ENCODE measurements at regions not wholly inside any gene's neighbourhood (a gene's known extent, or its start where the extent isn't known, plus 50 kb on each side); places are given as distances from the start of the nearest gene placed in this dataset.

- DNase-seq (ENCODE audit: low read depth), result no peak
Measured at GRCh38 chr3:109903100-109903499, 565.8 kb upstream of the DPPA4 start.

GRCh38 chr3:109910772-109911171, 573.4 kb upstream of the DPPA4 start:
- DNase-seq (ENCODE audit: low read depth), result no peak

GRCh38 chr3:109918740-109919139, 581.4 kb upstream of the DPPA4 start:
- DNase-seq (ENCODE audit: low read depth), result no peak

GRCh38 chr3:109920749-109921148, 583.4 kb upstream of the DPPA4 start:
- no peak for DNase-seq (ENCODE audit: low read depth)

GRCh38 chr3:109921509-109921908, 584.2 kb upstream of the DPPA4 start:
- DNase-seq (ENCODE audit: low read depth), result no peak

- no peak for DNase-seq (ENCODE audit: low read depth)
Measured at GRCh38 chr3:109922856-109923255, 585.5 kb upstream of the DPPA4 start.

DNA sequence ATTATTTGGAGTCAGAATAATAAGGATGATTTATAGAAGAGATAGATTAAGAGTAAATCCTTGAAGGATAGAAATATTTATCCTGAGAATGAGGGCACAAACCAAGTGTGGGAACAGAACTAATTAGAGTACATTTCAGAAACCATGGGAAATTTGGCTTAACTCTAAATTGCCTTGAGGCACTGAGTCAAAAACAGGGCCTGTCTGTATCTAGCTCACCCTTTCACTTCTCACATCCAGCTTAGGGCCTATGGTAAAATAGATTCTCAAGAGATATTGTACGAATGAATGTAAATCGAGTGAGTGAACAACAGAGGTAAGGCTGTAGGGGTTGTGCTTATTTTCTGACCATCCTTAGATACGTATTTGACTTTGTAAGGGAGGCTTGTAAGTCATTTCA, 586.1 kb upstream of the DPPA4 start:
- no peak for DNase-seq (ENCODE audit: low read depth)

DNA sequence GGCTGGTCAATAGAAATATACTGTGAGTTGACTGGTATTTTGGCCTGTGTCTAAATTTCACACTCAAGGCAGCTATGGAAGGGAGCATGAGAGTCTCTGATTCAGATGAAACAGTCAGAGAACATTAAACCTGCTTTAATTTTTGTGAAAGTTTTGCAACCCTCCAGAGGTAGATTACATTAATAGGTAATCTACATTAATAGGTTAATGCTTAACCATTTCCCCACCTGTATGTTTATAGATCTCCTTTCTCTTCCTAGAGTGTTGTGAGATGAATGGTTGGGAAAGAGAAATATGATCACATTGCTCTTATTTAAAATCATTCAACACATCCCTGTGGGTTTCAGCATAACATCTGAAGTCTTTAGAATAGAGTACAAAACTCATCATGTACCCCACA, 586.9 kb upstream of the DPPA4 start:
- no peak for DNase-seq (ENCODE audit: low read depth)

DNA sequence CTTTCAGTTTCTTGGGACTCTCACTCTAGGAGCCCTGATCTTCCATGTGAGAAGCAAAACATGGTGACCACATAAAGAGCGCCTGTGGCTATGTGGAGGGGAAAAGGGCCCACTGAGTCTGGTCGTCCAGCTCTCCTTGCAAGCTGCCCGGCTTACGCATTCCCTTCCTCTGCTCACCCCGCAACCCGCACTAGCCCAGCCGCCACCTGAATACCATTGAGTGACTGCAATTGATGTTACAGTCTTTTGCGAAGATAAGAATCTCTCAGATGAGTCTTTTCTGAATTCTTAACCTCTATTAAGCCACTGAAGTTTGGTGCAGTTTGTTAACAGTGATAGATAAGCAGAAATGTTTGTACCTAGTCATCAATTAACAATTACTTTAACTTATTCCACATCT, 589.0 kb upstream of the DPPA4 start:
- no peak for DNase-seq (ENCODE audit: low read depth)

DNA sequence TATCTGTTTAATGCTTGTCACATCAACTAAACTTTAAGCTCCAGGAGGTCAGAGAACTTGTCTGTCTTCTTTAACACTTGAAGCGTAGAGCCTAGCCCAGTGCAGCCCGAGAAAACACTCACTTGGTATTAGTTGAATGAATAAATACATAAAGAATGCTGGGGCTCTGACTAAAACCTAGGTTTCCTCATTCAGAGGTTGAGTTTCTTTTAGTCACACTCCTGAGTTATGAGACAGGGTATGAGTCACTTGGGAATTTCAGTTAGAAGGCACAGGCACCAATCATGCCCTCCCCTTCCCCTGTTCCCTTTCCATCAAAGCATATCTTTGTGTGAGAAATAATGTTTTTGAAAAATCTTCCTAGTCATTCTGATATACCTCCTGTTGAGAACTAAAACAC, 589.8 kb upstream of the DPPA4 start:
- DNase-seq (ENCODE audit: low read depth), result no peak

DNA sequence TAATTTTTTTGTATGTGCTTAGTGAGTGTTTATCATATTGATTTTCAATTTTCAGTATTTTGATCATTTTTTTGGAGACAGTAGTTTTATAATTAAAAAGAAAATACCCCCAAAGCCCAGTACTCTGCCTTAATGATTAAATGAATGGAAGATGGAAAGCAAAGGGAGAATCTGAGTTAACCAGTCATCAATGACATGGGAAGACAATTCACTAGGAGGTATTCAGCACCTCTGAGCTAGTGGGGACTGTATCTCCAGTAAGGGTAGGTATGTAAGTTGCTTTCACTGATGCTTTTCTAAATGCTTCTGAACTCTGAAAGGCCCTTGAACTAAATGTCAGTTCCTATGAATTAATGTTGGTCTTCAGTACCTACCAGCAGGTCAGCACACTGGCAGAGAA, 590.4 kb upstream of the DPPA4 start:
- no peak for DNase-seq (ENCODE audit: low read depth)

DNA sequence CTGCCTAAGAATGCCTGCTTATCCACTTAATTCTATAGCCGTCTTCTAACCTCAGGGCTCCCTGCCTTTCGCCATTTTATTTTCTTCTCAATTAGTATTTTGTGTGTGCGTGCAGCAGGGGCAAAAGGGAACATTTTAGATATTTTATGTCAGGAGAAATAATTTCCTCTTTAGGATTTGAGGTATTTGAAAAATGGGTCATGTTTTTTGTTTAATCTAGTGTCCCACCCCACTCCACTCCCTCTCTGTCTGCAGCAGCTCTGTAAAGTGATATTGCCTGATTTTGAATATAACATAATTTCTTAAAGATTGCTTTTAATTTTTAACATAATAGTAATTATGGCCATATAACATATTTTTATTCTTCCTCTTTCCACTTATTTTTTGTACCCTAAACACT, 593.2 kb upstream of the DPPA4 start:
- DNase-seq (ENCODE audit: low read depth), result no peak

GRCh38 chr3:109933576-109933975, 596.2 kb upstream of the DPPA4 start:
- DNase-seq (ENCODE audit: low read depth), result no peak

- DNase-seq (ENCODE audit: low read depth), result no peak
Measured at GRCh38 chr3:109939817-109940216, 602.5 kb upstream of the DPPA4 start.

DNA sequence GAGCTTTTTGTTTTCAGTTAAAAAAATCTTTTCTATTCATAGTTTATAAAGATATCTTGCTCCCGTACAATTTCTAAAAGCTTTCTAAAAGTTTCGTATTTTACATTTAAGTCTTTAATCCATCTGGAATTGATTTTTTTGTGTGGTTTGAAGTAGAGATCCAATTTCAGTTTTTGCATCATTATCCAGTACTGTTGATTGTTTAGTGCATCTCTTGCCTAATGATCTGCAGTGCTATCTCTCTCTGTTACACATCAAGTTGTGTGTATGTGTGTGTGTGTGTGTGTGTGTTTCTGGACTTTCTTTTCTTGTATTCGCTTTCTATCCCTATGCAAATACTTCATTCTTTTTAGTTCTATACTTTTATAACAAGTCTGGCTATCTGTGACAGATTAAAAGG, 605.8 kb upstream of the DPPA4 start:
- no peak for DNase-seq (ENCODE audit: low read depth)

DNA sequence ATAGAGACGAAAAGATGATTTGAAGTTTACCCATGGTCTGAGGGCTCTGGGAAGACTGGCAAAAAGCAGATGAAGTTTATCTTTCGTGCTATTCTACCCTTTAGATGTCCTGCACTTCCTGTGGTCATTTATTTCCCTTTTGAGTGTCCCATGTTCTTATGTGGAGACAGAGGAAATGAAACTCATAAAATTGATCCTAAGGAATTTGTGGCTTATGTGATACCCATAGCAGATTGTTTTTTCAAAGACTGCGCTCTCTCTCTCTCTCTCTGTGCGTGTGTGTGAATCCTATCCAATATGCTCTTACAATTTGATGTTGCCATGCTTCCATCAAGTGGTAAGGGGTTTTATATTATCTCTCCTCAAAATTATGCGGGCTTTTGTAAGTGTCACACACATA, 607.5 kb upstream of the DPPA4 start:
- DNase-seq (ENCODE audit: low read depth), result no peak

GRCh38 chr3:109952924-109953323, 615.6 kb upstream of the DPPA4 start:
- no peak for DNase-seq (ENCODE audit: low read depth)

DNA sequence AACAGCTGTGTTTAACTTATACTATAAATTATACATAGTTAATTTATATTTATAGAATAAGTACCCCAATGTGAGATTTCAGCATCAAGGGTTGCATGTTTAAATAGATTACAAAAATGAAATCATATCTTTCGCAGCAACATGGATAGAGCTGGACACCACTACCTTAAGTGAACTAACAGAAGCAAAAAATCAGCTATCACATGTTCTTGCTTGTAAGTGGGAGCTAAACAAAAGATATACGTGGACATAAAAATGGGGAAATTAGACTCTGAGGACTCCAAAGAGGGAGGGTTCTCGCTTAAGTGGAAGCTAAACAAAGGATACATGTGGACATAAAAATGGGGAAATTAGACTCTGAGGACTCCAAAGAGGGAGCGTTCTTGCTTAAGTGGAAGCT, 626.5 kb upstream of the DPPA4 start:
- DNase-seq (ENCODE audit: low read depth), result no peak

DNA sequence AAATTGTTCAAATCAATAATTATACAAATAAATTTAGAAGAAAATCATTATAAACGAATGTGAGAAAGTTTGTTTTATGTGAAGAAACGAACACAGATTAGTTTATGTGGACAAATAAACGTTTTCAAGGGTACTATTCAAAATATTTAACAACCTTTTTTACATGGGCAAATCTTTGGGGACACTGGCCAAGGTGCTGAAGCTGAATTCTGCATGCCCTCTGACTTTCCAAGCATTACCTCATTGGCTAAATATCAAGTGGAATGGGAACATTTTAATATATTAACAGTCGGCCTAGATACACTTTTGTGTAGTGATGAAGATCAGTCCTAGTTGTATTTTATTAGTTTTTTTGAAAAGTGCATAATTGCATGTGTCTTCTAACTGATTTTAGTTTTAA, 636.4 kb upstream of the DPPA4 start:
- no peak for DNase-seq (ENCODE audit: low read depth)

- DNase-seq (ENCODE audit: low read depth), result no peak
Measured at GRCh38 chr3:109977897-109978296, 640.6 kb upstream of the DPPA4 start.

DNA sequence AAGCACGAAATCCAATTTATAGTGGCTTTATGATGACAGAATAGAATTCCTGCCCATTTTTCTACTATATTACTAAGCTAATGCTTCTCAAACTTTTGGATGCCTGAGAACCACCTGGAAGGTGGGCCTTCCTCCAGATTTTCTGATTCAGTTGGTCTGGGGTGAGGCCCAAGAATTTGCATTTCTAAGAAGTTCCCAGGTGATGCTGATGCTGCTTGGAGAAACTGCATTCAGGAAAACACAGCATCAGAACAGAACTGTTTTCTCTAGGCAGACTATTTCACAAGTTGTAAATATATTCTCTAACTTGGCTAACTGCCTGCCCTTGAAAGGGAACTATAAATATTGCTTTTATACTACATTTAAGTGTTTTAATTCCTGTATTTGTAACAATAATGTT, 644.9 kb upstream of the DPPA4 start:
- DNase-seq (ENCODE audit: low read depth), result no peak

GRCh38 chr3:109984976-109985375, 647.6 kb upstream of the DPPA4 start:
- DNase-seq (ENCODE audit: low read depth), result no peak

GRCh38 chr3:109985943-109986555, 648.7 kb upstream of the DPPA4 start:
- no peak for DNase-seq (ENCODE audit: low read depth)

DNA sequence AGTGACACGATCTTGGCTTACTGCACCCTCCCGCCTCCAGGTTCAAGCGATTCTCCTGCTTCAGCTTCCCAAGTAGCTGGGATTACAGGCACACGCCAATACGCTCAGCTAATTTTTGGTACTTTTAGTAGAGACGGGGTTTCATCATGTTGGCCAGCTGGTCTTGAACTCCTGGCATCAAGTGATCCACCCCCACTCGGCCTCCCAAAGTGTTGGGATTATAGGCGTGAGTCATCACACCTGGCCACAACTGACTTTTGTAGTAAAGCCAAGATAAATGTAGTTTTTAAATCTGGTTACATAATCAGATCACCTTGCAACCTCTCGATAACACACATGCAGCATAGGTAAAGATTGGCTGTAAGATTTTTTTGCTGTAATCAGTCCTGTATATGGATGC, 657.5 kb upstream of the DPPA4 start:
- no peak for DNase-seq (ENCODE audit: low read depth)

DNA sequence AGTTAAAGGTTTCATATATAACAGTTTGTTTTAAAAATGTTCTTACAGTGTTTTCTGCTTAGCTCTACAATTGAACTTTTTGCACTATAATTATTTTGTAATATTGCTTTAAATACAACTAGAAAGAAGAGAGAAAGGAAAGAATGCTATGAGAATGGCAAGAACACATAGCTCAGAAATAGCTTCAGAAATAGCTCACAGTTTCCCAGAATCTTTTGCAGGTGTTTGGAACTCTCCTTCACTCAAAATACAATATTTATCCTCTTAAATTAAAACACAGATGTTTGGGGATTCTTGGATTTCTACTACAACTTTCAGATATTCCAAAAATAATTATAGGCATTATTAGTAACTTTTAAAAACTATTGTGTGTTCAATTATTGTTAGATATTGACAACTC, 658.0 kb upstream of the DPPA4 start:
- DNase-seq (ENCODE audit: low read depth), result no peak

All from stimulated activated CD8-positive, alpha-beta memory T cell treated with anti-CD3 and anti-CD28 coated beads, Interleukin-4, amount 100 ng/mL, for 24 hours (primary cell).